ENCODE measurements at regions not wholly inside any gene's neighbourhood (a gene's known extent, or its start where the extent isn't known, plus 50 kb on each side); places are given as distances from the start of the nearest gene placed in this dataset.

DNA sequence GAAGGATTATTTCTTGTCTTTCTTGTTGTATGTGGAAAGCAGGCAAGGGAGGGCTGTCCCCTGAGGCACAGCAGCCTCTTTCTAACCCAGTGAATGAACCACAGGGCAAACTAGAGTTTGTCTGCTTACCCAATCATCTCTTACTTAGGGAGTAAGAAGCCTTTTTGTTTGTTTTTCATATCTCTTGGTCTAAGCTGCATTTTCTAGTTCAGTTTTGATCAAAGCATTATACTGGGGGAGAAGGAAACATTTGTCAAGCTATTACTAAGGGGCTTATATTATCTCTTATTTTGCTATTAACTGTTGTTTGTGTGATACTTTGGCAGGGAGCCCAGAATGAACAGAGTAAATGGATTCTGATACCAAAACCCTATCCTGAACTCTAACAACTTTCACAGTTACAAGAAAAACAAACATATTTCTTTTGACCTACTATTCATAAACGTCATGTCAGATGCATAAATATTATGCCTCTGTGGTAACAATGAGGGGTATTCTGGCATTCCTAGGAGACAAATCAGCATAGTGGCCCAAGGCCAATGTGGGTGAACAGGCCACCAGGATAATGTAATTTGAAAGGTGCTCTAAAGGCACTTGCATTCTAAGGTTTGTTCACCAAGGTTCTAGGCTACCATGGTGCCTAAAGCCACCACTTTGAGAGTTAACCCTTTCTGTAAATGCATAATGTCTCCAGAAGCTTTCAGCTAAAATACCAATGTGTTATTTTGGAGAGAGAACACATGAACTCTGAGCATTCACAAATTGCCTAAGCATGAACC, 271.6 kb upstream of the ZPLD1 start:
- DNase-seq: no peak

DNA sequence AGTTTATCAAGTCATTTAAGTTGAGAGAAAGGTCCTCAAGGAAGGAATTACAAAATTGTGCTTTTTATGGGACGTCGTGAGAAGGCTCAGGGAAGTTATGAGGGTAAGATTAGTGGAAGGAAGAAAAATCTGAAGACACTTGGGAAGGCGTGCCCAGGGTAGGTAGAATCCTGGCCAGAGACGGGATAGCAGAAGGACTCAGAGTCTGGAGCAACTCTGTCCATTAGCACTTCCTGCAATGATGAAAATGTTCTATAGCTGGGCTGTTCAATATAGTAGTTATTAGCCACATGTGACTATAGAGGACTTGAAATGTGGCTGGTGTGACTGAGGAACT, 271.0 kb upstream of the ZPLD1 start:
- DNase-seq: no peak

GRCh38 chr3:102165367-102165766, 269.4 kb upstream of the ZPLD1 start:
- no peak for DNase-seq

DNA sequence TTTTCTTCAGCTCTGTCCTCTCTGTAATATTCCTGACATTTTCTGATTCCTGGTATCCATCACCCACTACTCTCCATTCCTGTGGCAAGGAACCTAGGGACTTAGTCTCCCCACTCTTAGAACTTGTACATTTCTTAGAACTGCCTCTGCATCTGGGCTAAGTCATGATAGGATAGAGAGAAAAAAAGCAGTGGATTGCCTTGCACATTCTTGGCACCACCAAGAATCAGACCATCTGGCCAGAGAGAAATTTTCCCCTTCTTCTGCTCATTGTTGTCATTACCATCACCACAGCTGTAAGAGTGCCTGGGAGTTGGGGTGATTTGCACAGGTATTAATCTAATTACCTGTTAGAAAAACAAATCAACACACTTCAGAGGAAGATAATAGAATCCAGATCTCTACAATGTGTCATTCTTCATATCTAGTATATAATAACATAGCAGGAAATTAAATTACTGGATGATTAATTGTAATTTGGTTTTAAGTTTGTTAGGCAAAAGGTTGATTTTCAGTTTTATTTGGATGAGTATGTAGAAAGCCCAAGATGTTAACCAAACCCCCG, 264.8 kb upstream of the ZPLD1 start:
- DNase-seq: no peak

DNA sequence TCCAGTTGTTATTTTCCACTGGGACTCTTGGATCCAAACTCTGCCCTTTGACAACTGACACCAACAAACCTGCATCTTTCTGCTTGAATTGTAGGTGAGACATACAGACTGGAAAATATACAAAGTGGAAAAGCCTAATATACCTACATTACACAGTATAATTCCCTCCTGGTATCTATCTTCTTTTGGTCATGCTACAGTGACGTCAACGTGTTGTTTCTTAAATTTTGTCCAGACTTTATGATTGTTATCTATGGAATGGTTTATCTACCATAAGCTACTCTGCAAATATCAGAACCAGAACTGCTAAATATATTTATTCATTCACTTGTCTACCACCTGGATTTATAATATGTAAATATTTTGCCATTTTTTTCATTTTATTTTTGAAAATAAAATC, 264.3 kb upstream of the ZPLD1 start:
- DNase-seq: no peak

- no peak for DNase-seq
Observed at GRCh38 chr3:102174312-102174712, 260.5 kb upstream of the ZPLD1 start.

- DNase-seq: no peak
Observed at GRCh38 chr3:102174832-102175374, 259.9 kb upstream of the ZPLD1 start.

GRCh38 chr3:102176333-102177050, 258.3 kb upstream of the ZPLD1 start:
- no peak for DNase-seq

- DNase-seq: no peak
Observed at GRCh38 chr3:102177075-102177755, 257.6 kb upstream of the ZPLD1 start.

DNA sequence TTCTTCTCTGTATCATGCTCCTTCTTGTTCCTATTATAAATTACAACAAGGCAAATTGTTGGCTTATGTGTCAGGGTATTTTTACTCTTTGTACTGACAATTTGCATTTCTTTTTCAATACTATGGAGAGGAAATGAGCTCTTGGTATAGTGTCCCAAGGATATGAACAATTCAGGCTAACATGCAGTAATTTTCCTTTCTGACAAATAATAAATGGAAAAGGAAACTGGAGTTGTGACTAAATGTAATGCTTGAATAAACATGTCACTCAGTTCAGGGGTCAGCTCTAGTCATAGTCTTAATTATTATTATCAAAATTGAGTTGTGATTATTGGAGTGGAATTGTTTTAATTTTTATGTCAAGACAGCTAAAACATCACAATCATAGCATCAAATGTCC, 256.0 kb upstream of the ZPLD1 start:
- no peak for DNase-seq

DNA sequence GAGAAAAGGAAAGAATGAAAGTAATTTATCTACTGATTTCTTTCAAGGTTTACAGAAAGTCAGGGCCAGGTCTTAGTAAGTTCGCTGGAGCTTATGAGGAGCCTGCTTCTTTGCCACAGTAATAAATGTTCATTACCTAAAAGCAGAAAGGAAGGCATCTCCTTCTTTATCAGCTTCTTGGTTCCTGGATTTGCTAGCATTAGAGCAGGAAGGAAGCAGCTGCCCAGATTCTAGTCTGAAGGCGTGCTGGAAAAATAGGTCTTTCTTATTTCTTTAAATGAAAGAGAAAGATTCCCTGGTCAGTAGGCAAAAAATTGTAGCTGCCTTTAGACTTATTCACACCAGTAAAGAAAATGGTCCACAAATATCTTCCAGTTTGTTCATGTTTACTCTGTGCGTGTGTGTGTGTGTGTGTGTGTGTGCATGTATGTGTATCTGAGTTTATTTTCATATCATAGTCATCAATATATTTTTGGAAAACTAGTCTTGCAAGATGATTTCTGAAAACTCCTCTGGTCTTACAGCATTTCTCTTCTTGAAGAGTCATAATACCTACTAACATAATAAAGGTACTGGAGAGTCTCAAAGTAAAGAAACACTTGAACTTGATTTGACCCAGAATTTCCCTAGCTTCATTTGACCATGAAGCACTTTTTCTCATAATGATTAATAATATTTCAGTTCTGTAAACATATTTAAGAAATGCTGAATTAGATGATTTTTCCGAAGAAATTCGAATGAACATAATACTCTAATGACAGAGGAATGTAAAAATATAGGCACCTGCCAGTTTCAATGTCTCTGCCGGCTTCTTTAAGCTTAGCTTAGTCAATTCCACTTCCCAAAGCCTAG, 255.3 kb upstream of the ZPLD1 start:
- DNase-seq: no peak

GRCh38 chr3:102180280-102180931, 254.4 kb upstream of the ZPLD1 start:
- no peak for DNase-seq

GRCh38 chr3:102181175-102181920, 253.5 kb upstream of the ZPLD1 start:
- DNase-seq: no peak

GRCh38 chr3:102182162-102182561, 252.7 kb upstream of the ZPLD1 start:
- no peak for DNase-seq

GRCh38 chr3:102183186-102183585, 251.6 kb upstream of the ZPLD1 start:
- DNase-seq: no peak

- no peak for DNase-seq
Observed at GRCh38 chr3:102183623-102184022, 251.2 kb upstream of the ZPLD1 start.

DNA sequence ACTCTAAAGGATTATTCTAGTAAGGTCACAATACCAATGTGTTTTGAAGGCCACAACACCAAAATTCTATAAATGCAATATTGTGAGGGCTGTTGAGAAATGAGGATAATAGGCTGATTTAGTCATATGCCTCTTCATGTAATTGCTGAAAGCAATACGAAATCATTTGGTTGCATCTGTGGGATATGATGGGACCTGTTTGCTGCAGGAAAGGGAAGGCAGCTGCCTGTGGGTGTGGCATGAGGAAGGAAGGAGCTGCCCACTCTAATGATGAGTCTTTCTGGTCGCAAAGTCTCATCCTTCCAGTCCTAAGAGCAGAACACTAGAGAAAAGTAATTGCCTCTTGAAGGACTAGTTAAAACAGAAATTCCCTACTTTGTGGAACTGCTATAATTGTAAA, 245.3 kb upstream of the ZPLD1 start:
- DNase-seq: no peak

GRCh38 chr3:102189956-102190723, 244.7 kb upstream of the ZPLD1 start:
- no peak for DNase-seq

GRCh38 chr3:102192575-102192974, 242.2 kb upstream of the ZPLD1 start:
- DNase-seq: no peak

GRCh38 chr3:102193255-102193654, 241.6 kb upstream of the ZPLD1 start:
- no peak for DNase-seq

All from NK-92 treated with Interleukin-12 subunit alpha and Interleukin-12 subunit beta, amount 100 ng/mL, for 24 hours (cell line).